Endothelial cell of umbilical vein (primary cell): ENCODE measurements at regions not wholly inside any gene's neighbourhood (a gene's known extent, or its start where the extent isn't known, plus 50 kb on each side); places are given as distances from the start of the nearest gene placed in this dataset.

Experiments
- BruUV-seq: library from RNA; stranded (reverse); fragments of 400-500 nt; replicated peaks from 2 replicates; lab custom pipeline; 2021; lab: Mats Ljungman, UMichigan
- CTCF ChIA-PET: fragments of 300-600, 350-600 bp; sonication (Branson Sonifier 250); formaldehyde crosslinking; loops from one replicate; lab custom pipeline; 2021; ENCODE audit warnings: antibody characterized with exemption, inconsistent platforms; lab: Charles Lee
- POLR2A ChIA-PET: fragments of 300-600, 350-600 bp; sonication (Branson Sonifier 250); formaldehyde crosslinking; loops from one replicate; lab custom pipeline; 2021; ENCODE audit warnings: antibody characterized with exemption, inconsistent platforms; lab: Charles Lee
- DNase-seq: peaks from one replicate; pipeline ENCODE4 v3.0.0-alpha.2; 2011; ENCODE audit warnings: low read depth, low spot score
- FAIRE-seq: peaks from 2 replicates; lab custom pipeline; 2011; peaks lifted over from hg19 to GRCh38; lab: Jason Lieb, UNC
- H2AFZ ChIP-seq: 2 replicates; pipeline ENCODE4 v1.6.0; 2012; ENCODE audit warnings: low read depth, low read length, control low read depth, inconsistent platforms
- H3K27ac ChIP-seq: 2 replicates; pipeline ENCODE4 v1.5.1; 2011; ENCODE audit warnings: low read depth, mild to moderate bottlenecking, control low read depth, low read length, moderate library complexity; ENCODE audit not compliant: insufficient read depth
- H3K27me3 ChIP-seq, 2 experiments: 2 replicates each; pipeline versions ENCODE4 v1.6.0 to v1.6.1; 2011; ENCODE audit warnings: low read length in 2 of 2, mixed read lengths in 1 of 2; ENCODE audit not compliant: control insufficient read depth in 2 of 2, insufficient read depth in 2 of 2
- H3K36me3 ChIP-seq, 2 experiments: 2 replicates in 1 of 2; 3 replicates in 1 of 2; pipeline ENCODE4 v1.5.1; 2011; ENCODE audit warnings: low read length in 2 of 2, mild to moderate bottlenecking in 1 of 2, moderate library complexity in 1 of 2; ENCODE audit not compliant: control insufficient read depth in 2 of 2, insufficient read depth in 2 of 2; ENCODE audit errors: extremely low read depth in 1 of 2
- H3K4me1 ChIP-seq: 3 replicates; pipeline ENCODE4 v1.5.1; 2011; ENCODE audit warnings: mild to moderate bottlenecking, low read length; ENCODE audit not compliant: control insufficient read depth, insufficient read depth; ENCODE audit errors: extremely low read depth
- H3K4me2 ChIP-seq: 2 replicates; pipeline ENCODE4 v1.6.1; 2011; ENCODE audit warnings: low read length, control low read depth, mixed read lengths; ENCODE audit not compliant: insufficient read depth
- H3K4me3 ChIP-seq, 3 experiments: fragments of 200-600 bp in 1 of 3; sonication (generic), shearing (Covaris generic) in 1 of 3; replicated peaks in 1 of 3; 2 replicates each; pipeline ENCODE4 v1.5.1; 2011 to 2016; ENCODE audit warnings: control low read depth in 3 of 3, low read length in 3 of 3, mild to moderate bottlenecking in 2 of 3, inconsistent platforms in 1 of 3, low read depth in 1 of 3, moderate library complexity in 1 of 3; ENCODE audit not compliant: insufficient read depth in 1 of 3
- H3K79me2 ChIP-seq: 2 replicates; pipeline ENCODE4 v1.6.0; 2012; ENCODE audit warnings: low read length, inconsistent platforms; ENCODE audit not compliant: control insufficient read depth, insufficient read depth
- H3K9ac ChIP-seq: replicated peaks from 2 replicates; pipeline ENCODE3; 2011; ENCODE audit warnings: low read length, control low read depth; ENCODE audit not compliant: insufficient read depth; ENCODE audit errors: extremely low read depth
- H3K9me1 ChIP-seq: replicated peaks from 3 replicates; pipeline ENCODE4 v1.6.0; 2011; ENCODE audit warnings: mild to moderate bottlenecking, low read length; ENCODE audit not compliant: control insufficient read depth, insufficient read depth; ENCODE audit errors: extremely low read depth
- H3K9me3 ChIP-seq: replicated peaks from 2 replicates; pipeline ENCODE4 v1.5.1; 2012; ENCODE audit warnings: low read length, inconsistent platforms; ENCODE audit not compliant: control insufficient read depth, insufficient read depth
- H4K20me1 ChIP-seq: replicated peaks from 2 replicates; pipeline ENCODE3; 2011; ENCODE audit warnings: mild to moderate bottlenecking, low read length; ENCODE audit not compliant: control insufficient read depth, insufficient read depth; ENCODE audit errors: extremely low read depth
- EZH2 ChIP-seq: IDR thresholded peaks from 2 replicates; pipeline ENCODE4 v1.6.1; 2012; ENCODE audit warnings: borderline replicate concordance, low read depth, mild to moderate bottlenecking, moderate library complexity, low read length, inconsistent platforms; ENCODE audit not compliant: severe bottlenecking
- FOS ChIP-seq: IDR thresholded peaks from 2 replicates; pipeline ENCODE4 v1.6.1; 2011; ENCODE audit warnings: mild to moderate bottlenecking, low read length, moderate library complexity, borderline replicate concordance; ENCODE audit not compliant: insufficient read depth
- GATA2 ChIP-seq: IDR thresholded peaks from 2 replicates; pipeline ENCODE4 v1.7.0; 2011; ENCODE audit warnings: low read depth, mild to moderate bottlenecking, moderate library complexity, mixed read lengths, low read length; ENCODE audit not compliant: insufficient read length, insufficient read depth
- JUN ChIP-seq: IDR thresholded peaks from 2 replicates; pipeline ENCODE4 v1.6.1; 2011; ENCODE audit warnings: borderline replicate concordance, low read depth; ENCODE audit not compliant: insufficient read length, insufficient read depth
- MYC ChIP-seq: IDR thresholded peaks from one replicate; pipeline ENCODE4 v1.6.1; 2011; ENCODE audit warnings: mild to moderate bottlenecking, low read depth, low read length
- POLR2A ChIP-seq: IDR thresholded peaks from 2 replicates; pipeline ENCODE4 v1.6.1; 2012; ENCODE audit warnings: low read depth, mild to moderate bottlenecking, control low read depth, low read length
- POLR2AphosphoS5 ChIP-seq: IDR thresholded peaks from 2 replicates; pipeline ENCODE4 v1.6.1; 2012; ENCODE audit warnings: low read depth, mild to moderate bottlenecking, control low read depth, low read length, moderate library complexity; ENCODE audit not compliant: insufficient read depth
- dilution Hi-C: fragments of 300-500 bp; cut with MboI; formaldehyde crosslinking; loops from one replicate; pipeline ENCODE4 v1.15.0; 2019; ENCODE audit warnings: low sequenced_read_pairs; ENCODE audit not compliant: extremely low pct_ligation_motif_present
- intact Hi-C: fragments of 100-400 bp; cut with micrococcal nuclease; formaldehyde crosslinking; loops from one replicate; pipeline ENCODE4 v1.10.0; 2022
- TF ChIP-seq, protein P1 (sequence below): IDR thresholded peaks from 2 replicates; pipeline ENCODE4 v1.6.1; 2011; ENCODE audit not compliant: insufficient read depth, insufficient read length
- TF ChIP-seq, protein P2 (sequence below), 2 donors: IDR thresholded peaks; 1 replicate in 1 of 2; 2 replicates in 1 of 2; pipeline ENCODE4 v1.5.1; 2011; ENCODE audit warnings: low read length in 2 of 2, mild to moderate bottlenecking in 2 of 2, moderate library complexity in 2 of 2, control low read depth in 1 of 2, inconsistent platforms in 1 of 2, low read depth in 1 of 2; ENCODE audit not compliant: insufficient read depth in 1 of 2; ENCODE audit errors: extremely low read depth in 1 of 2

DNA sequence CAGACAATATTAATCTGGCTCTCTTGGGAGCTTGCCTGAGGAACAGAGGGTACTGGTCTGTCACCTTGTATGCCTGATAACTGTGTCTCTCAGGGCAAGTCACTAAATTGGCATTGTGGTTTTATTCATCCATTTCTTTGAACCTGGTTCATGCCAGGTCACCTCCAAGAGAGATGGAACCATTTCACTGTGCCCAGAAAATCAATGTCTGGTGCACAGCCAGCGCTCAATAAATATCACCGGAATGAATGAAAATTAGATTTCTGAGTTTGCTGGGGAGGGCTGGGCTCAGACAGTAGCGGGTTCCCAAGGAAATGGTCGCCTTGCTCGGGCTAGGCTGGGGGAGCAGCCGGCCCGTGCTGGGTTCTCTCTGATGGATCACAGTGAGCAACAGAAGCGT is 64.1 kb upstream of the BAIAP2L1 start:
- FAIRE-seq = no peak
- CTCF ChIA-PET = no interaction called here
- H3K27ac ChIP-seq = no peak overlapping the region

More for the DNA sequence above, 64.1 kb upstream of the BAIAP2L1 start:
- Histone ChIP-seq H3K4me2 (no peak overlapping the region), H4K20me1 (no peaks in the 10 kb centered on the region), H3K9me3 (no peaks in the 10 kb centered on the region), H2AFZ (no peak overlapping the region), H3K79me2 (no peaks in the 10 kb centered on the region), H3K4me3 (no peak overlapping the region), H3K27me3 (no peaks in the 10 kb centered on the region), H3K36me3 (no peaks in the 10 kb centered on the region), H3K4me1 (no peaks in the 10 kb centered on the region), H3K9ac (no peak overlapping the region), H3K9me1 (no peaks in the 10 kb centered on the region)
- dilution Hi-C loops (no loop called here), intact Hi-C loops (no loop called here)
- TF ChIP-seq, protein P1, sequence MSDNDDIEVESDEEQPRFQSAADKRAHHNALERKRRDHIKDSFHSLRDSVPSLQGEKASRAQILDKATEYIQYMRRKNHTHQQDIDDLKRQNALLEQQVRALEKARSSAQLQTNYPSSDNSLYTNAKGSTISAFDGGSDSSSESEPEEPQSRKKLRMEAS = no peak
- no peak for TF ChIP-seq JUN
- TF ChIP-seq, protein P2, sequence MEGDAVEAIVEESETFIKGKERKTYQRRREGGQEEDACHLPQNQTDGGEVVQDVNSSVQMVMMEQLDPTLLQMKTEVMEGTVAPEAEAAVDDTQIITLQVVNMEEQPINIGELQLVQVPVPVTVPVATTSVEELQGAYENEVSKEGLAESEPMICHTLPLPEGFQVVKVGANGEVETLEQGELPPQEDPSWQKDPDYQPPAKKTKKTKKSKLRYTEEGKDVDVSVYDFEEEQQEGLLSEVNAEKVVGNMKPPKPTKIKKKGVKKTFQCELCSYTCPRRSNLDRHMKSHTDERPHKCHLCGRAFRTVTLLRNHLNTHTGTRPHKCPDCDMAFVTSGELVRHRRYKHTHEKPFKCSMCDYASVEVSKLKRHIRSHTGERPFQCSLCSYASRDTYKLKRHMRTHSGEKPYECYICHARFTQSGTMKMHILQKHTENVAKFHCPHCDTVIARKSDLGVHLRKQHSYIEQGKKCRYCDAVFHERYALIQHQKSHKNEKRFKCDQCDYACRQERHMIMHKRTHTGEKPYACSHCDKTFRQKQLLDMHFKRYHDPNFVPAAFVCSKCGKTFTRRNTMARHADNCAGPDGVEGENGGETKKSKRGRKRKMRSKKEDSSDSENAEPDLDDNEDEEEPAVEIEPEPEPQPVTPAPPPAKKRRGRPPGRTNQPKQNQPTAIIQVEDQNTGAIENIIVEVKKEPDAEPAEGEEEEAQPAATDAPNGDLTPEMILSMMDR (IDR thresholded peaks at IDR 0.05; ENCODE audit: extremely low read depth in 1 of 2, insufficient read depth in 1 of 2, low read depth in 1 of 2, low read length in 2 of 2) = no peak
- no peak for TF ChIP-seq POLR2AphosphoS5
- TF ChIP-seq GATA2 = no peak
- no peak for TF ChIP-seq EZH2
- TF ChIP-seq FOS = no peak
- TF ChIP-seq MYC = no peak
- TF ChIP-seq POLR2A = no peak
- DNase-seq = no peak
- no TSS peak for BruUV-seq
- POLR2A ChIA-PET = no interaction called here
